ENCODE measurements at regions not wholly inside any gene's neighbourhood (a gene's known extent, or its start where the extent isn't known, plus 50 kb on each side); places are given as distances from the start of the nearest gene placed in this dataset.

DNA sequence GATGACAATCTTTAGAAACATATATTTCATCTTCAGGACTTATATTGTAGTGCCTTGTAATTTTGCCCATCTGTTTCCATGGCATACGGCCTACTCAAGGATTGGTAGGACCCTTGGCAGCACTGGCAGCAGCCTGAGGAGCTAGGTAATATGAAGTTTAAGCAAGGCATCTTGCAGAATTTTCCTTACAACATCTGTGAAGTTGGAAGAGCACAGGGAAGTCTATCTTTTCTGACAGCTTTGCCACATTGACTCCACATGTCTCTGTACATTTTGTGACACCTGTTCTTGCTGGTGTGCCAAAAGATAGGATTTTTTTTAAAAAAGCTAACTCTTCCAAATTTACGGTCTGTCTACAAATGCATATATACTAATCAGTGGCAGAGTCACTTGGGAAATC, 1235.2 kb downstream of the PCDH7 start:
- no peak for DNase-seq (ENCODE audit: low spot score)

DNA sequence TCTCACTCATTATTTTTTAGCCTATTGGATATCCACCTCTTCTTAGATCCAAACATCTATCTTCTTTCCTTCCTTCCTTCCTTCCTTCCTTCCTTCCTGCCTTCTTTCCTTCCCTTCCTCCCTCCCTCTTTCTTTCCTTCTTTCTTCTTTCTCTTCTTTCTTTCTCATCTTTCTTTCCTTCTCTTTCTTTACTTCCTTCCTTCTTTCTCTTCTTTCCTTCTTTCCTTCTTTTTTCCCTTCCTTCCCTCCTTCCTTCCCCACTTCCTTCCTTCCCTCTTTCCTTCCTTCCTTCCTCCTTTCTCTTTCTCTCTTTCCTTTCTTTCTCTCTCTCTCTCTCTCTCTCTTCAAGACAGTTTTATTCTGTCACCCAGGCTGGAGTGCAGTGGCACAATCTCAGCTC, 1239.8 kb downstream of the PCDH7 start:
- DNase-seq (ENCODE audit: low spot score): no peak

- DNase-seq (ENCODE audit: low spot score): no peak
Measured at GRCh38 chr4:31964685-31965084, 1244.5 kb downstream of the PCDH7 start.

DNA sequence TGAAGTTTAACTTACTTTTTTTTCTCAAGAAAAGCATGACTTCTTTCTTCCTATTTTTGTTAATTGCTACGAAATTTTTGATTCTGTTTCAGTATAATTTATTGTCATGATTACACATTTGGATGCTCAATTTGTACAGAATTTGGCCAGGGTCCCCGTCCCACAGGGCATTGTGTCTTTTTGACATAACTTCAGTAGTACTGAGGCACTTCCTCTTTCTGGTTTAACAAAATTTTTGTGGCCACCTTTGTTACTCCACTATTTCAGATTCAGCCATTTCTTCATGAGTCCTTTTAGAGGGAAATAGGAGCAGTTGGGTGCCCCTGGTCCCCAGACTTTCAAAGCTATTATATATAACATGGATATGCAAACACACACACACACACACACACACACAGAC, 1248.7 kb downstream of the PCDH7 start:
- no peak for DNase-seq (ENCODE audit: low spot score)

- no peak for DNase-seq (ENCODE audit: low spot score)
Measured at GRCh38 chr4:31974490-31975002, 1254.4 kb downstream of the PCDH7 start.

- no peak for DNase-seq (ENCODE audit: low spot score)
Measured at GRCh38 chr4:31979988-31980387, 1259.8 kb downstream of the PCDH7 start.

DNA sequence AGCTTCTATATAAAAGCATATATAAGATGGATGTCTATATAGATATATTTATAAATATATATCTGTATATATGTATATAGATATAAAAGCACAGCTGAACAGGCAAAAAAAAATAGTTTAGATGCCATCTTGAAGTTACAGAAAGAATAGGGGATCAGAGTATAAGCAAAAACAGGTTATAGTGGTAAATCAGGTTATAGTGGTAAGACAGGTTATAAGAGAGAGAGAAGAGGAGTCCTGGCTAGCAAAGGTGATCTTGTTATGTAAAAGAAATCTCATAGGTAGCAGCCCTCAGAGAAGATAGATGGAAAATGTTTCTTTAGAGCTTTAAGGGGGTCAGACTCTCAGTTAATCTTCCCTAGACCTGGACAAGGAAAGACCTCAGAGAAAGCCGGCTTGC, 1263.1 kb downstream of the PCDH7 start:
- DNase-seq (ENCODE audit: low spot score): no peak

GRCh38 chr4:31983677-31984076, 1263.5 kb downstream of the PCDH7 start:
- no peak for DNase-seq (ENCODE audit: low spot score)

DNA sequence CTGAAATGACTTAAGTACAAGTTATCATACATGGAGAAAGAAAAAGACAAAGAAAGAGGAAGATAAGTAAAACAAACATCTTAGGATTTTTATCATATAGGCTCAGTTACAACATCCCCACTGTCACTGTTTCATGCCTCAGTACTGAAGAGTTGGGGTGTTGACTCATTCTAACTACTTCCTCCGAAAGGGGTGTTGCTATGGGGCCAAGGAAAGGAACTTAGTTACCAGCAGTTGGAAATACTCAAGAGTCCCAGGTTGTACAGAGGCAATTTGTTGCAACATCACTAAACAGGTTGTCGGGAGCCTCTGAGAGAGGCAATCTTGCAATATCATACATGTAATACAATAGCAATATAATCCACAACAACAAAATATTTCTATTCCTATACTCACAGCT, 1264.7 kb downstream of the PCDH7 start:
- DNase-seq (ENCODE audit: low spot score): no peak

DNA sequence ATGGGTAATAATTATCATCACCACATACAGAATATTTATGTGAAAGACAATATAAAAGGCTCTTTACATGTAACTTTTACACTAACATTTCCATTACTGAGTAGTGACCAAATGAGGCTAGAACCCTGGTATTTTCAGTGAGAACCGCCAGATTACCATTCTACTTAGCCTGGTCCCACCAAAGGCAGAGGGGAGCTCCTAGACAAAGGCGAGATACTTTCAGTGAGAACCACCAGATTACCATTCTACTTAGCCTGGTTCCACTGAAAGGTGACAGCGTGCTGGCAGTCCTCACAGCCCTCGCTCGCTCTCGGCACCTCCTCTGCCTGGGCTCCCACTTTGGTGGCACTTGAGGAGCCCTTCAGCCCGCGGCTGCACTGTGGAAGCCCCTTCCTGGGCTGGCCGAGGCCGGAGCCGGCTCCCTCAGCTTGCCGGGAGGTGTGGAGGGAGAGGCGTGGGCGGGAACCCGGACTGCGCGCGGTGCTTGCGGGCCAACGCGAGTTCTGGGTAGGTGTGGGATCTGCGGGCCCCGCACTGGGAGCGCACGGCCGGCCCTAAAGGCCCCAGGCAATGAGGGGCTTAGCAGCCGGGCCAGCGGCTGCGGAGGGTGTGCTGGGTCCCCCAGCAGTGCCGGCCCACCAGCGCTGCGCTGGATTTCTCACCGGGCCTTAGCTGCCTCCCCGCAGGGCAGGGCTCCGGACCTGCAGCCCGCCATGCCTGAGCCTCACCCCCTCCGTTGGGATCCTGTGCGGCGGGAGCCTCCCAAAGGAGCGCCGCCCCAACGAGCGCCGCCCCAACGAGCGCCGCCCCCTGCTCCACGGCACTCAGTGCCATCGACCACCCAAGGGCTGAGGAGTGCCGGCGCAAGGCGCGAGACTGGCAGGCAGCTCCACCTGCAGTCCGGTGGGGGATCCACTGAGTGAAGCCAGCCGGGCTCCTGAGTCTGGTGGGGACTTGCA, 1276.1 kb downstream of the PCDH7 start:
- DNase-seq (ENCODE audit: low spot score): no peak

GRCh38 chr4:31998807-31999206, 1278.6 kb downstream of the PCDH7 start:
- no peak for DNase-seq (ENCODE audit: low spot score)

GRCh38 chr4:31999848-32000247, 1279.7 kb downstream of the PCDH7 start:
- DNase-seq (ENCODE audit: low spot score): no peak

DNA sequence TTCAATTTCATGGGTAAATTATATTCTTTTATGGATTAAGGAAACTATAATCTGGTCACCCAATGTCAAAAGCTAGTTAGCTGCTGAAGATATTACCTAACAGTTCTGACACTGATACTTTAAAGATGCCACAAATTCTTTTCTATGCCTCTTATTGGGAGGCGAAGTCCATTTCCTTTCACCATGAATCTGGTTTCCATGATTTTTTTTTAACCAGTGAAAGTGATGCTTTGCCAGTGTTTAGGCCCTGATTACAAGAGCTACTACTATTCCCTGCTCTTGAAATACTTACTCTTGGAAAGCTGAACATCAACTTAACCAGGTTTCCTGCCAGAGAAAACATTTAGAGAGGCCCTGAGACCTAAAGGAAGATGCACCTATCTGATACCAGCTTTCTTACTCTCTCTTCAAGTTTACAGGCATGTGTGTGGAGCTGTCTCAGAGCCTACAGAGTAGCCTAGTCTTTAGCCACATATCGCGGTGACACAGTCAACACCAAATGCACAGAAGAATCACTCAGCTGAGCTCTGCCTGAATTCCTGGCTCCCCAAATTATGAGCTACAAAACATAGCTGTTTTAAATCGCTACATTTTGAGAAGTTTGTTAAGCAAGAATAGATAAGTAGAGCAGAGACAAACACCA, 1280.8 kb downstream of the PCDH7 start:
- no peak for DNase-seq (ENCODE audit: low spot score)

- no peak for DNase-seq (ENCODE audit: low spot score)
Measured at GRCh38 chr4:32002037-32002747, 1282.0 kb downstream of the PCDH7 start.

DNA sequence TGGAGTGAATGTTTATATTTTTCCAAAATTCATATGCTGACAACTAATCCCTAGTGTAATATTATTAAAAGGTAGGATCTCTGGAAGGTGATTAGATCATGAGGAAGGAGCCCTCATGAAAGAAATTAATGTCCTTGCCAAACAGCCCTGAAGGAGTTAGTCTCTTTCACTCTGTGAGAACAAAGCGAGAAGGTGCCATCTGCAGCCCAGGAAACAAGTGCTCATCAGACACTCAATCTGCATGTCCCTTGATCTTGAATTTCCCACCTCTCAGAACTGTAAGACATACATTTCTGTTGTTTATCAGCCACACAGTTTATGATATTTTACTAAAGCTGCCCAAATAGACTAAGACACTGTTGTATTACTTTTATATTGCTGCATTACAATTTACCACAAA, 1283.4 kb downstream of the PCDH7 start:
- no peak for DNase-seq (ENCODE audit: low spot score)

DNA sequence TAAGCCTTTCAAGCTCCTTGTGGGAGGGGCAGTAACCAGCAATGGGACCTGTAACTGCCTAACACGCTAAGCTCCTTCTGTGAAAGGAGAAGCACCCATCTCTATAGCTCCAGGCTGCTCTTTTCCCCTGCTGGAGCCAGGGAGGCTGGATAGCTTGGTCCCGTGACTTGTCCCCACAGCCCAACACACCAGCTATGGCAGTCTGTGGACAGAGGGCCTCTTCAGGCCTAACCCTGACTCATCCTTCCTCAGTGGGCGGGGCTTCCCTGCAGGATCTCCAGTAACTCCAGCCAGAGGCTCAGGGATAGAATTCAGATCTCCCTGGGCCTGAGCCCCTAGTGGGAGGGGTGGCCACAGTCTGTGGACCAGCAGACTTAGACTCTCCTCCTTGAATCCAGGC, 1290.1 kb downstream of the PCDH7 start:
- no peak for DNase-seq (ENCODE audit: low spot score)

- DNase-seq (ENCODE audit: low spot score): no peak
Measured at GRCh38 chr4:32022071-32022470, 1301.9 kb downstream of the PCDH7 start.

- DNase-seq (ENCODE audit: low spot score): peak; percentile 20
Measured at GRCh38 chr4:32025851-32026459, 1305.8 kb downstream of the PCDH7 start.

GRCh38 chr4:32030406-32030805, 1310.2 kb downstream of the PCDH7 start:
- no peak for DNase-seq (ENCODE audit: low spot score)

DNA sequence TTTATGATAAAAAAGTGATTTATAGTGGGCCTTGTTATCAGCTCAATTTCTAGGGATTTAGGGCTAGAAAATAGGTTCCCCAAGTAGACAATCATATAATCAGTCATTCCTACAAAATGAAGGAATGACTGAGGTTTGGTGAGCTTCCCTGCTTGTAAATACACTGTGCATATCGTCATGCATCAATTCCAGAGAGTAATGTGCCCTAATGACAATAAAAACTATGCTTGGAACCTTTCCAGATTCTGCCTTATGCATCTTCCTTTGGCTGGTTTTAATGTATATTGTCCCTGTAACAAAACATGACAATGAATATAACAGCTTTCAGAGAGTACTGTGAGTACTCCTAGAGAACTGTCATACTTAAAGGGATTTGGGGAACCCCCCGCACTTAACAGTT, 1310.9 kb downstream of the PCDH7 start:
- DNase-seq (ENCODE audit: low spot score): no peak

DNA sequence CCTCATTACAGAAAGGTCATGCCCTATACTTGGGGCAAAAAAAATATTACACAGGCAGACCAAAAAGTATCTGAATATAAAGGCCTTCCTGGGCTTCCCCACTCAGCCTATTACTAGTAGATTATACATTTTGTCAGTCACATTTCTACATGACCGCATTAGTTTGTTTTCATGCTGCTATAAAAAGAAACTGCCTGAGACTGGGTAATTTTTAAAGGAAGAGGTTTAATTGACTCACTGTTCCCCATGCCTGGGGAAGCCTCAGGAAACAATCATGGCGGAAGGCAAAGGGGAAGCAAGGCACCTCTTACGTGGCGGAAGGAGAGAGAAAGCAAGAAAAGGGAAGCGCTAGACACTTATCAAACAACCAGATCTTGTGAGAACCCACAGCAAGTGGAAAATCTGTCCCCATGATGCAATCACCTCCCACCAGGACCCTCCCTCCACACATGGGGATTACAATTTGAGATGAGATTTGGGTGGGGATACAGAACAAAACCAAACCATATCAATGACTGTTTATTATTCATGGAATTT, 1312.0 kb downstream of the PCDH7 start:
- DNase-seq (ENCODE audit: low spot score): no peak

GRCh38 chr4:32037399-32037798, 1317.2 kb downstream of the PCDH7 start:
- DNase-seq (ENCODE audit: low spot score): no peak

Measured in mucosa of gallbladder (tissue), 1 donor.